OCI-LY3 (cell line): ENCODE measurements at regions not wholly inside any gene's neighbourhood (a gene's known extent, or its start where the extent isn't known, plus 50 kb on each side); places are given as distances from the start of the nearest gene placed in this dataset.

Source experiments
- H2AFZ ChIP-seq: fragments of 200-600, 300-600 bp; shearing (Covaris generic); 2 replicates; pipeline ENCODE4 v1.6.0; 2014; ENCODE audit warnings: antibody characterized with exemption, low read depth, low read length
- H3K27ac ChIP-seq: fragments of 200-600, 300-600 bp; sonication (generic); 2 replicates; pipeline ENCODE4 v1.5.1; 2014; ENCODE audit warnings: mild to moderate bottlenecking, low read length, moderate library complexity, mixed read lengths
- H3K27me3 ChIP-seq: fragments of 200-600, 300-600 bp; sonication (generic); 2 replicates; pipeline ENCODE4 v1.6.1; 2014; ENCODE audit warnings: low read depth, low read length, mixed read lengths
- H3K36me3 ChIP-seq: fragments of 200-600, 300-600 bp; sonication (generic); replicated peaks from 2 replicates; pipeline ENCODE3; 2014; ENCODE audit warnings: low read depth, low read length, mixed read lengths
- H3K4me1 ChIP-seq: fragments of 300-600, 200-600 bp; sonication (generic); 2 replicates; pipeline ENCODE4 v1.6.1; 2014; ENCODE audit warnings: low read length, mixed read lengths
- H3K4me2 ChIP-seq: fragments of 200-600, 300-600 bp; sonication (generic); 2 replicates; pipeline ENCODE4 v1.6.1; 2014; ENCODE audit warnings: low read length, mixed read lengths
- H3K4me3 ChIP-seq: fragments of 300-600, 200-600 bp; sonication (generic); 2 replicates; pipeline ENCODE4 v1.5.1; 2014; ENCODE audit warnings: antibody characterized with exemption, mild to moderate bottlenecking, low read length, moderate library complexity
- H3K79me2 ChIP-seq: fragments of 300-600, 200-600 bp; shearing (Covaris generic); 2 replicates; pipeline ENCODE4 v1.6.1; 2014; ENCODE audit warnings: mild to moderate bottlenecking, low read length, mixed read lengths
- H3K9ac ChIP-seq: fragments of 300-600, 200-600 bp; shearing (Covaris generic); 2 replicates; pipeline ENCODE4 v1.6.0; 2014; ENCODE audit warnings: mild to moderate bottlenecking, low read length, moderate library complexity
- H3K9me3 ChIP-seq: fragments of 200-600, 300-600 bp; shearing (Covaris generic); 2 replicates; pipeline ENCODE4 v1.6.1; 2014; ENCODE audit warnings: low read length, mixed read lengths; ENCODE audit not compliant: insufficient read depth
- H4K20me1 ChIP-seq: fragments of 200-600, 300-600 bp; sonication (generic); 2 replicates; pipeline ENCODE4 v1.6.1; 2016; ENCODE audit warnings: low read length, mixed read lengths; ENCODE audit not compliant: insufficient read depth
- EZH2phosphoT487 ChIP-seq: fragments of 200-600 bp; shearing (Covaris generic); IDR thresholded peaks from 2 replicates; pipeline ENCODE4 v1.6.1; 2018; ENCODE audit warnings: antibody characterized with exemption, mixed run types, low read depth
- TF ChIP-seq, protein P1 (sequence below): fragments of 200-600, 300-600 bp; sonication (generic); IDR thresholded peaks from 2 replicates; pipeline ENCODE4 v1.5.1; 2014; ENCODE audit warnings: antibody characterized with exemption, low read length, low read depth

DNA sequence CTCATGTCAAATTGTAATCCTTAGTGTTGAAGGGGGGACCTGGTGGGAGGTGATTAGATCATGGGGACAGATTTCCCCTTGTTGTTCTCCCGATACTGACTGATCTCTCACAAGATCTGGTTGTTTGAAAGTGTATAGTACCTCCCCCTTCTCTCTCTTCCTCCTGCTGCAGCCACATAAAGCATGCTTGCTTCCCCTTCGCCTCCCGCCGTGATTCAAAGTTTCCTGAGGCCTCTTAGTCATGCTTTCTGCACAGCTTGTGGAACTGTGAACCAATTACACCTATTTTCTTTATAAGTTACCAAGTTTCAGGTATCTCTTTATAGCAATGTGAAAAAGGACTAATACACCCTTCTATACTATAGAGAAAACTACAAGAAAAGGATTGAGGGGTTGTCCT lies 1170.5 kb upstream of the AGA start:
- Histone ChIP-seq H3K9me3 (peaks cover 8% of the 10 kb centered on the region; the same call in 1 of the 2 replicates), H3K4me3 (no peak overlapping the region), H3K36me3 (peaks cover 11% of the 10 kb centered on the region), H3K27me3 (no peaks in the 10 kb centered on the region), H2AFZ (no peak overlapping the region), H4K20me1 (no peaks in the 10 kb centered on the region), H3K4me1 (peaks cover 16% of the 10 kb centered on the region), H3K9ac (no peak overlapping the region), H3K27ac (peak overlapping the region; percentile 8; the same call in 1 of the 2 replicates), H3K4me2 (peak overlapping the region; percentile 16; the same call in 1 of the 2 replicates), H3K79me2 (no peaks in the 10 kb centered on the region)
- 0 out of 2 replicates have a peak, but pooled peaks have one; percentile 32 for TF ChIP-seq EZH2phosphoT487
- TF ChIP-seq, protein P1, sequence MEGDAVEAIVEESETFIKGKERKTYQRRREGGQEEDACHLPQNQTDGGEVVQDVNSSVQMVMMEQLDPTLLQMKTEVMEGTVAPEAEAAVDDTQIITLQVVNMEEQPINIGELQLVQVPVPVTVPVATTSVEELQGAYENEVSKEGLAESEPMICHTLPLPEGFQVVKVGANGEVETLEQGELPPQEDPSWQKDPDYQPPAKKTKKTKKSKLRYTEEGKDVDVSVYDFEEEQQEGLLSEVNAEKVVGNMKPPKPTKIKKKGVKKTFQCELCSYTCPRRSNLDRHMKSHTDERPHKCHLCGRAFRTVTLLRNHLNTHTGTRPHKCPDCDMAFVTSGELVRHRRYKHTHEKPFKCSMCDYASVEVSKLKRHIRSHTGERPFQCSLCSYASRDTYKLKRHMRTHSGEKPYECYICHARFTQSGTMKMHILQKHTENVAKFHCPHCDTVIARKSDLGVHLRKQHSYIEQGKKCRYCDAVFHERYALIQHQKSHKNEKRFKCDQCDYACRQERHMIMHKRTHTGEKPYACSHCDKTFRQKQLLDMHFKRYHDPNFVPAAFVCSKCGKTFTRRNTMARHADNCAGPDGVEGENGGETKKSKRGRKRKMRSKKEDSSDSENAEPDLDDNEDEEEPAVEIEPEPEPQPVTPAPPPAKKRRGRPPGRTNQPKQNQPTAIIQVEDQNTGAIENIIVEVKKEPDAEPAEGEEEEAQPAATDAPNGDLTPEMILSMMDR = no peak

DNA sequence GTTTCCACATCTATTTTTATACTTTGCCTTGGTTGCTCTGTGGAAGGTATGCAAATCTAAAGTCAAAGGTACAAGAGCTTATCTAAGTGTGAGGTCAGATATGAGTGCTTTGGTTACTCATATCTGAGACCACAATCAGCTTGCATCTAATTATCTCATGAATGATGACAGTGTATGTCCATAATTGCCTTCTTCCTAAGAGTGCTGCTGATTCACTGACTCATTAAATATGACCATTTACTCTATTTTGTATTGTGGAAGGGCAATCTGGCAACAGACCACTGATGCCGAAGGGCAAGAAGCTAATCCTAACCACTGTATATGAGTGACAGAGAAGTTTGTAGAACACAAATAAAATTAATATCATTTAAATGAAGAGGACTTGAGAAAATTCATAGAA lies 1190.2 kb upstream of the AGA start:
- no peaks in the 10 kb centered on the region for H3K79me2 ChIP-seq
- H2AFZ ChIP-seq = no peak overlapping the region
- no peaks in the 10 kb centered on the region for H3K9me3 ChIP-seq
- H4K20me1 ChIP-seq = no peaks in the 10 kb centered on the region
- 0 out of 2 replicates have a peak, but pooled peaks cover 4% of the 10 kb centered on the region for H3K4me1 ChIP-seq
- H3K4me2 ChIP-seq = no peak overlapping the region
- TF ChIP-seq, protein P1 = no peak
- no peak for TF ChIP-seq EZH2phosphoT487
- no peak overlapping the region for H3K27ac ChIP-seq
- H3K27me3 ChIP-seq = no peaks in the 10 kb centered on the region
- no peak overlapping the region for H3K4me3 ChIP-seq
- H3K36me3 ChIP-seq = no peaks in the 10 kb centered on the region
- H3K9ac ChIP-seq = no peak overlapping the region

DNA sequence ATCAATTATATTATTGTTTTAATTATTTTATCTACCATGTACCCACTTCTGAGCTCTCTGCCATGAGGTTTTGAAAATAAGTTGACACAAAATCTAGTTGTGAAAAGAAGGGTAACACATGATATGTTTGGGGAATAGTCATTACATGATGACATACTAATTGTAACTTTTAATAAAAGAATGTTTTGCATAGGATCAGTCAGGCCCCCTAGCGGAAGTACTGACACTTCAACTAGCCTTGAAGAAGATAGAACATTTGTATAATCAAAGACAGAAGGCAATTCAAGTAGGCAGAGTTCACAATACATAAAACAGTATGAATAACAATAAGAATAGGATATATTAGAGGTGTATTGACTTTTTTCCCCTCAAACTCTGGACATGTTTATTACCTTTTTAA lies 1191.0 kb upstream of the AGA start:
- Histone ChIP-seq H3K4me3 (no peak overlapping the region), H3K79me2 (no peaks in the 10 kb centered on the region), H3K27me3 (no peaks in the 10 kb centered on the region), H3K27ac (no peak overlapping the region), H2AFZ (no peak overlapping the region), H3K36me3 (no peaks in the 10 kb centered on the region), H3K9me3 (no peaks in the 10 kb centered on the region), H3K4me2 (no peak overlapping the region), H4K20me1 (no peaks in the 10 kb centered on the region), H3K4me1 (0 out of 2 replicates have a peak, but pooled peaks cover 4% of the 10 kb centered on the region), H3K9ac (no peak overlapping the region)
- no peak for TF ChIP-seq EZH2phosphoT487
- TF ChIP-seq, protein P1 = no peak; the same call in 1 of the 2 replicates

DNA sequence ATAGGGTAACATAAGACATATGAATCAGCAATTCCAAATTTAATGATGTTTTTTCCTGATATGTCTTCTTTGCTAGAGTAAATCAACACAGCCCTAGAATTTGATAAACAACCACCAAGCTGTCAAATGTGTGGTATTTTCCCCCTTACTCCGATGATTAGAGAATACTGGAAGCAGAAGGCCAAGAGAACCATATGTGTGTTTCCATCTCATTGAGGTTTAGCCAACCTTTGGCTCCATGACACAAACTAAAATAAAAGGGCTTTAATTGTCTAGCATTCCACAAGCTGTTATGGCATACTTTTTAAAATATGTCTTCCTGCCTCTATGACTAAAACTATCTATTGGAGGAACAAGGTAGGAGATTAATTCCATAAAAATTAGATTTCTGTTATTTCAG lies 1222.4 kb upstream of the AGA start:
- no peak overlapping the region for H3K4me3 ChIP-seq
- TF ChIP-seq, protein P1 = no peak
- TF ChIP-seq EZH2phosphoT487 = no peak
- H3K4me2 ChIP-seq = no peak overlapping the region
- H4K20me1 ChIP-seq = no peaks in the 10 kb centered on the region
- no peaks in the 10 kb centered on the region for H3K4me1 ChIP-seq
- no peak overlapping the region for H3K27ac ChIP-seq
- H3K27me3 ChIP-seq = no peaks in the 10 kb centered on the region
- no peak overlapping the region for H2AFZ ChIP-seq
- H3K9ac ChIP-seq = no peak overlapping the region
- no peaks in the 10 kb centered on the region for H3K36me3 ChIP-seq
- H3K9me3 ChIP-seq = no peaks in the 10 kb centered on the region
- H3K79me2 ChIP-seq = no peaks in the 10 kb centered on the region
